Lower leg skin (tissue), 3 donors: ENCODE measurements at regions not wholly inside any gene's neighbourhood (a gene's known extent, or its start where the extent isn't known, plus 50 kb on each side); places are given as distances from the start of the nearest gene placed in this dataset.

Experiments used
- POLR2A ChIP-seq, 2 donors: fragments of 450-650 bp; IDR thresholded peaks; one replicate each; pipeline ENCODE4 v1.6.1; 2016 to 2017; ENCODE audit warnings: antibody characterized with exemption in 2 of 2, mild to moderate bottlenecking in 1 of 2, moderate library complexity in 1 of 2
- TF ChIP-seq, protein P1 (sequence below), 3 donors: fragments of 450-650 bp; IDR thresholded peaks; one replicate each; pipeline ENCODE4 v1.5.1; 2016; ENCODE audit warnings: antibody characterized with exemption in 3 of 3, mild to moderate bottlenecking in 3 of 3, moderate library complexity in 2 of 3

DNA sequence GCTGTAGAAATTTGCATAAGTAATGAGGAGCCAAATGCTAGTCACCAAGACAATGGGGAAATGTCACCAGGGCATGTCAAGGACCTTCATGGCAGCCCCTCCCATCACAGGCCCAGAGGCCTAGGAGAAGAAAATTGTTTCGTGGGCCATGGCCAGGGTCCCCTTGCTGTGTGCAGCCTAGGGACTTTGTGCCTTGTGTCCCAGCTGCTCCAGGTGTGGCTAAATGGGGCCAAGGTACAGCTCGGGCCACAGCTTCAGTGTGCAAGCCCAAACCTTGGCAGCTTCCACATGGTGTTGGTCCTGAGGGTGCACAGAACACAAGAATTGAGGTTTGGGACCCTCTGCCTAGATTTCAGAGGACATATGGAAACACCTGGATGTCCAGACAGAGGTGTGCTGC, 208.8 kb upstream of the TBC1D5 start:
- no peak for TF ChIP-seq POLR2A (IDR thresholded peaks at IDR 0.05)
- TF ChIP-seq, protein P1, sequence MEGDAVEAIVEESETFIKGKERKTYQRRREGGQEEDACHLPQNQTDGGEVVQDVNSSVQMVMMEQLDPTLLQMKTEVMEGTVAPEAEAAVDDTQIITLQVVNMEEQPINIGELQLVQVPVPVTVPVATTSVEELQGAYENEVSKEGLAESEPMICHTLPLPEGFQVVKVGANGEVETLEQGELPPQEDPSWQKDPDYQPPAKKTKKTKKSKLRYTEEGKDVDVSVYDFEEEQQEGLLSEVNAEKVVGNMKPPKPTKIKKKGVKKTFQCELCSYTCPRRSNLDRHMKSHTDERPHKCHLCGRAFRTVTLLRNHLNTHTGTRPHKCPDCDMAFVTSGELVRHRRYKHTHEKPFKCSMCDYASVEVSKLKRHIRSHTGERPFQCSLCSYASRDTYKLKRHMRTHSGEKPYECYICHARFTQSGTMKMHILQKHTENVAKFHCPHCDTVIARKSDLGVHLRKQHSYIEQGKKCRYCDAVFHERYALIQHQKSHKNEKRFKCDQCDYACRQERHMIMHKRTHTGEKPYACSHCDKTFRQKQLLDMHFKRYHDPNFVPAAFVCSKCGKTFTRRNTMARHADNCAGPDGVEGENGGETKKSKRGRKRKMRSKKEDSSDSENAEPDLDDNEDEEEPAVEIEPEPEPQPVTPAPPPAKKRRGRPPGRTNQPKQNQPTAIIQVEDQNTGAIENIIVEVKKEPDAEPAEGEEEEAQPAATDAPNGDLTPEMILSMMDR (IDR thresholded peaks at IDR 0.05) = no peak
